Caco-2 (cell line): ENCODE measurements at regions not wholly inside any gene's neighbourhood (a gene's known extent, or its start where the extent isn't known, plus 50 kb on each side); places are given as distances from the start of the nearest gene placed in this dataset.

Source experiments
- BruUV-seq: library from RNA; stranded (reverse); fragments of 400-500 nt; replicated peaks from 2 replicates; lab custom pipeline; 2021; lab: Mats Ljungman, UMichigan
- CTCF ChIA-PET: fragments of 300-600 bp; sonication (Branson Sonifier 250); formaldehyde crosslinking; loops from one replicate; lab custom pipeline; 2022; ENCODE audit warnings: antibody characterized with exemption; lab: Charles Lee
- POLR2A ChIA-PET: fragments of 300-600 bp; sonication (Branson Sonifier 250); formaldehyde crosslinking; loops from one replicate; lab custom pipeline; 2022; ENCODE audit warnings: antibody characterized with exemption; lab: Charles Lee
- DNase-seq, 2 experiments: peaks; one replicate each; pipeline versions ENCODE4 v3.0.0 to v3.0.0-alpha.2; 2020 to 2022
- H3K27me3 ChIP-seq: replicated peaks from 2 replicates; pipeline ENCODE4 v1.6.0; 2011; ENCODE audit warnings: low read length; ENCODE audit not compliant: control insufficient read depth, insufficient read depth
- H3K36me3 ChIP-seq: 2 replicates; pipeline ENCODE4 v1.5.1; 2011; ENCODE audit warnings: low read length; ENCODE audit not compliant: control insufficient read depth, insufficient read depth
- H3K4me1 ChIP-seq: fragments of 250-450 bp; sonication (Bioruptor Pico); 2 replicates; pipeline ENCODE4 v1.5.1; 2020; ENCODE audit warnings: mild to moderate bottlenecking
- H3K4me3 ChIP-seq: 2 replicates; pipeline ENCODE4 v1.5.1; 2011; ENCODE audit warnings: low read depth, mild to moderate bottlenecking, control low read depth, low read length
- H3K9me3 ChIP-seq: fragments of 250-450 bp; sonication (Bioruptor Pico); 2 replicates; pipeline ENCODE4 v1.5.1; 2020; ENCODE audit warnings: mild to moderate bottlenecking, moderate library complexity
- H3K27ac Mint-ChIP-seq: one replicate; pipeline ENCODE4 v1.8.0; 2022; ENCODE audit warnings: mixed read lengths; ENCODE audit not compliant: unreplicated experiment
- H3K27me3 Mint-ChIP-seq: one replicate; pipeline ENCODE4 v1.8.0; 2022; ENCODE audit warnings: mixed read lengths; ENCODE audit not compliant: insufficient read depth, unreplicated experiment
- H3K36me3 Mint-ChIP-seq: one replicate; pipeline ENCODE4 v1.8.0; 2022; ENCODE audit warnings: mild to moderate bottlenecking, mixed read lengths; ENCODE audit not compliant: insufficient read depth, unreplicated experiment
- H3K4me1 Mint-ChIP-seq: one replicate; pipeline ENCODE4 v1.8.0; 2022; ENCODE audit warnings: low read depth, mixed read lengths; ENCODE audit not compliant: unreplicated experiment
- H3K4me3 Mint-ChIP-seq: one replicate; pipeline ENCODE4 v1.8.0; 2022; ENCODE audit warnings: mild to moderate bottlenecking, moderate library complexity, mixed read lengths; ENCODE audit not compliant: unreplicated experiment
- H3K9me3 Mint-ChIP-seq: one replicate; pipeline ENCODE4 v1.8.0; 2022; ENCODE audit warnings: mixed read lengths; ENCODE audit not compliant: unreplicated experiment
- intact Hi-C: fragments of 100-400 bp; cut with micrococcal nuclease; formaldehyde crosslinking; loops from one replicate; pipeline ENCODE4 v1.10.0; 2022; ENCODE audit not compliant: unreplicated experiment
- TF ChIP-seq, protein P1 (sequence below), 2 experiments: fragments of 200-600 bp in 1 of 2; IDR thresholded peaks; 1 replicate in 1 of 2; 2 replicates in 1 of 2; pipeline versions ENCODE4 v1.5.1 to v1.8.0; 2011 to 2022; ENCODE audit warnings: antibody characterized with exemption in 1 of 2, control low read depth in 1 of 2, inconsistent platforms in 1 of 2, low read depth in 1 of 2, low read length in 1 of 2, mild to moderate bottlenecking in 1 of 2, moderate library complexity in 1 of 2; ENCODE audit not compliant: insufficient read depth in 1 of 2, severe bottlenecking in 1 of 2, unreplicated experiment in 1 of 2

DNA sequence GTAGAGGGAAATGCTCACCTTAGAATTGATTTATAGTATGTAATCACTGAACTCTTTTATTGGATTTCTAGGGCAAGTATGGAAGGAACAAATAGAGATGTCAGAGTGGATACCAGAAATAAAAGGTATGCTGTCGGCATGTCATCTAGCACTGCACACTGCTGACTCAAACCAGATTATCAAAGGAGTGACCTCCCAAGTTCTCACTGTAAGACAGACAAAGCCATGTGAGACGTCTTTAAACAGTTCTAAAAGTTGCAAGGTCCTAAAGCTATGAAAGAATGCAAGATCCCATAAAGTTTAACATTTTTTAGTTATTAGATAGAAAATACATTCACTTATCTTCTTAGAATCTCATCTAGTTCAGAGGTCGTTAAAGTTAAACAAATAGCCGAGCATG, 70.0 kb upstream of the CPM start:
- H3K36me3 Mint-ChIP-seq, result no peaks in the 10 kb centered on the region
- intact Hi-C loops, result no loop called here
- no peak for DNase-seq

DNA sequence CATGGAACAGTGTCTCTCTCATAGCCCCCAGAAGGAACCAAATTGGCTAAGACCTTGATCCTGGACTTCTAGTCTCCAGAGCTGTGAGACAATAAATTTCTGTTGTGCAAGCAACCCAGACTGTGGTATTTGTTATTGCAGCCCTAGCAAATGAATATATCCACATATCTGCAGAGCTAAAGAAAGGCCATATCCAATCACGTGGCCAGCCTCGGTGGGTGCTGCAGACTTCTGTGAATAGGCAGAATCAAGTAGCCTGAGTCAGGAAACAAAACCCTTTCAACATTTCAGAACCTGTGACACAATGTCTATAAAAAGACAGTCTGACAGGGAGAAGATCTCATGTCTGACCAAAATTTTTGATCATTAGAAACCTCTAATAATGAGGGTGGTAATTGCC, 71.0 kb upstream of the CPM start:
- H3K9me3 ChIP-seq, result peaks cover 11% of the 10 kb centered on the region
- H3K9me3 Mint-ChIP-seq, result peaks cover 15% of the 10 kb centered on the region
- H3K4me3 Mint-ChIP-seq, result no peak overlapping the region
- intact Hi-C loops, result no loop called here
- no peak overlapping the region for H3K4me3 ChIP-seq
- no peaks in the 10 kb centered on the region for H3K27me3 Mint-ChIP-seq
- peaks cover 39% of the 10 kb centered on the region for H3K4me1 Mint-ChIP-seq
- H3K36me3 Mint-ChIP-seq, result no peaks in the 10 kb centered on the region
- no peaks in the 10 kb centered on the region for H3K27me3 ChIP-seq
- no peak overlapping the region for H3K27ac Mint-ChIP-seq
- ChIA-PET POLR2A (no interaction called here), CTCF (no interaction called here)
- peaks cover 16% of the 10 kb centered on the region for H3K4me1 ChIP-seq
- TF ChIP-seq, protein P1, sequence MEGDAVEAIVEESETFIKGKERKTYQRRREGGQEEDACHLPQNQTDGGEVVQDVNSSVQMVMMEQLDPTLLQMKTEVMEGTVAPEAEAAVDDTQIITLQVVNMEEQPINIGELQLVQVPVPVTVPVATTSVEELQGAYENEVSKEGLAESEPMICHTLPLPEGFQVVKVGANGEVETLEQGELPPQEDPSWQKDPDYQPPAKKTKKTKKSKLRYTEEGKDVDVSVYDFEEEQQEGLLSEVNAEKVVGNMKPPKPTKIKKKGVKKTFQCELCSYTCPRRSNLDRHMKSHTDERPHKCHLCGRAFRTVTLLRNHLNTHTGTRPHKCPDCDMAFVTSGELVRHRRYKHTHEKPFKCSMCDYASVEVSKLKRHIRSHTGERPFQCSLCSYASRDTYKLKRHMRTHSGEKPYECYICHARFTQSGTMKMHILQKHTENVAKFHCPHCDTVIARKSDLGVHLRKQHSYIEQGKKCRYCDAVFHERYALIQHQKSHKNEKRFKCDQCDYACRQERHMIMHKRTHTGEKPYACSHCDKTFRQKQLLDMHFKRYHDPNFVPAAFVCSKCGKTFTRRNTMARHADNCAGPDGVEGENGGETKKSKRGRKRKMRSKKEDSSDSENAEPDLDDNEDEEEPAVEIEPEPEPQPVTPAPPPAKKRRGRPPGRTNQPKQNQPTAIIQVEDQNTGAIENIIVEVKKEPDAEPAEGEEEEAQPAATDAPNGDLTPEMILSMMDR (IDR thresholded peaks at IDR 0.05; ENCODE audit: insufficient read depth in 1 of 2, low read depth in 1 of 2, low read length in 1 of 2, severe bottlenecking in 1 of 2, unreplicated experiment in 1 of 2), result no peak
- BruUV-seq, result no TSS peak
- no peaks in the 10 kb centered on the region for H3K36me3 ChIP-seq
- no peak for DNase-seq

More for the DNA sequence above, 70.0 kb upstream of the CPM start:
- H3K9me3 ChIP-seq, result peaks cover 11% of the 10 kb centered on the region
- TF ChIP-seq, protein P1 (IDR thresholded peaks at IDR 0.05; ENCODE audit: insufficient read depth in 1 of 2, low read depth in 1 of 2, low read length in 1 of 2, severe bottlenecking in 1 of 2, unreplicated experiment in 1 of 2), result no peak
- no peak overlapping the region for H3K4me3 ChIP-seq
- Mint-ChIP-seq H3K27me3 (no peaks in the 10 kb centered on the region), H3K9me3 (peaks cover 25% of the 10 kb centered on the region), H3K4me1 (peaks cover 36% of the 10 kb centered on the region), H3K4me3 (no peak overlapping the region), H3K27ac (no peak overlapping the region)
- no peaks in the 10 kb centered on the region for H3K27me3 ChIP-seq
- CTCF ChIA-PET, result no interaction called here
- POLR2A ChIA-PET, result no interaction called here
- peaks cover 14% of the 10 kb centered on the region for H3K4me1 ChIP-seq
- no TSS peak for BruUV-seq
- H3K36me3 ChIP-seq, result no peaks in the 10 kb centered on the region; the same call in 1 of the 2 replicates

DNA sequence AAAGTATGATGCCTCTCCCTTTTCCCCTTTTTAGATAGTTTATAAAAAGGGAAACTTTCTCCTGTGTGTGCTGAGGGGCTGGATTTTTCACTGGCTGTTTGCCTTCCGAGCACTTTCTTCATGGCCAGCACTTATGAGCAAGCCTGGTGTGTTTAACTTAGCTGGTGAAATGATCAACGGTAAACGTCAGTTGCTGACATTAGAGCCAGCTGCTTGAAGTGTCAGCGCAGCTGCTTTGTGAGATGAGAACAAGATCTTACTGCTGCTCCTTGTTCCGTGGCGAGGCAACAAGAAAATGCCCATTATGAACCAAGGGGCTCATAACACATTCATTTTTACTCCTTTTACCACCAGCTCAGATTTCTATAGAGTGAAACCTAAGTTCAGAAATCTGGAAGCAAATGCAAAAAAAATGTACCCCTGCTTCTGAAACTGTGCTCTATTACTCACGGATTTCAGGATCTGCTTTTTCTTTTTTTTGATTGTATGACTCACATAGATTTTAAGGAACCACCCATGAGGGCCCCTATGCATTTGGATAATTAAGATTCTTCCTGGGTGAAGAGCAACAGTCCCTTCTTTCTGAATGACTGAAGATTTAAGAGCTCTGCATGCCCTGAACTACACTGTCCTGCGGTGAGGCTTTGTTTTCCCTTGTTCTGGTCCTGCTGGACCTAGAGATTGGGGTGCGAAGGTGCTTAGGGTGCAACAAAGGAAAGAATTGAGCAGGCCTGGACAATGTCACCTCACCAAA, 74.3 kb upstream of the CPM start:
- BruUV-seq, result no TSS peak
- Histone ChIP-seq H3K4me1 (0 out of 2 replicates have a peak, but pooled peaks cover 6% of the 10 kb centered on the region), H3K36me3 (no peaks in the 10 kb centered on the region), H3K9me3 (no peaks in the 10 kb centered on the region), H3K4me3 (no peak overlapping the region), H3K27me3 (no peaks in the 10 kb centered on the region)
- ChIA-PET CTCF (interaction anchor here (0.7 kb wide), 1 partner anchor 35 kb away, joined by 3 read pairs; no protein-coding TSS in a partner anchor), POLR2A (no interaction called here)
- peak in 1 of 2 experiments; percentile 8 for DNase-seq
- no peaks in the 10 kb centered on the region for H3K27me3 Mint-ChIP-seq
- intact Hi-C loops, result no loop called here
- H3K36me3 Mint-ChIP-seq, result no peaks in the 10 kb centered on the region
- H3K4me1 Mint-ChIP-seq, result peaks cover 29% of the 10 kb centered on the region
- H3K4me3 Mint-ChIP-seq, result no peak overlapping the region
- H3K9me3 Mint-ChIP-seq, result peaks cover 6% of the 10 kb centered on the region
- TF ChIP-seq, protein P1 (IDR thresholded peaks at IDR 0.05; ENCODE audit: insufficient read depth in 1 of 2, low read depth in 1 of 2, low read length in 1 of 2, severe bottlenecking in 1 of 2, unreplicated experiment in 1 of 2), result no peak
- H3K27ac Mint-ChIP-seq, result no peak overlapping the region
